Heart left ventricle (tissue), 16 donors: ENCODE measurements at regions not wholly inside any gene's neighbourhood (a gene's known extent, or its start where the extent isn't known, plus 50 kb on each side); places are given as distances from the start of the nearest gene placed in this dataset.
A peak's percentile ranks its signal among the peaks of the same experiment; 100 is the strongest.

Source experiments
- ATAC-seq, 4 donors: fragments of 200-7000 bp; cut with Tn5 transposase; one replicate each; pipeline ENCODE4 v1.9.1; 2020 to 2022; ENCODE audit warnings: moderate library complexity in 4 of 4, mild to moderate bottlenecking in 3 of 4, moderate number of reproducible peaks in 1 of 4
- DNase-seq, 5 donors: peaks; one replicate each; pipeline ENCODE4 v3.0.0-alpha.2; 2020
- H3K27ac ChIP-seq, 12 donors: fragments of 200-600 bp; sonication (generic) in 4 of 12; one replicate each; pipeline versions ENCODE4 v1.5.0 to v1.8.0; 2016 to 2022; ENCODE audit warnings: mild to moderate bottlenecking in 2 of 12
- H3K27me3 ChIP-seq, 9 donors: fragments of 200-600 bp; sonication (generic) in 2 of 9; one replicate each; pipeline versions ENCODE4 v1.5.1 to v1.8.0; 2016 to 2022; ENCODE audit warnings: mild to moderate bottlenecking in 3 of 9
- H3K36me3 ChIP-seq, 9 donors: fragments of 200-600 bp; sonication (generic) in 2 of 9; one replicate each; pipeline versions ENCODE4 v1.5.0 to v1.8.0; 2018 to 2022; ENCODE audit warnings: mild to moderate bottlenecking in 2 of 9
- H3K4me1 ChIP-seq, 12 donors: fragments of 200-600 bp; sonication (generic) in 4 of 12; one replicate each; pipeline versions ENCODE4 v1.5.0 to v1.8.0; 2016 to 2022; ENCODE audit warnings: mild to moderate bottlenecking in 3 of 12
- H3K4me3 ChIP-seq, 12 donors: fragments of 200-600 bp; sonication (generic) in 4 of 12; one replicate each; pipeline versions ENCODE4 v1.5.0 to v1.8.0; 2017 to 2022; ENCODE audit warnings: mild to moderate bottlenecking in 9 of 12, moderate library complexity in 4 of 12
- H3K9me3 ChIP-seq, 12 donors: fragments of 200-600 bp; sonication (generic) in 4 of 12; one replicate each; pipeline versions ENCODE4 v1.5.0 to v1.8.0; 2016 to 2022; ENCODE audit warnings: mild to moderate bottlenecking in 1 of 12
- POLR2A ChIP-seq, 2 donors: fragments of 450-650 bp; IDR thresholded peaks; one replicate each; pipeline ENCODE4 v1.6.1; 2017; ENCODE audit warnings: antibody characterized with exemption in 2 of 2, mild to moderate bottlenecking in 2 of 2, moderate library complexity in 2 of 2
- WGBS, 4 donors: extraction: QIAGEN DNeasy Blood & Tissue Kit in 2 of 4; methylation state at CpG; one replicate each; pipeline versions ENCODE4 v1.1.5 to v1.1.7; 2013 to 2018; 5-methylcytosine and 5-hydroxymethylcytosine counted together
- intact Hi-C, 10 donors: fragments of 100-400 bp; cut with DNase I; formaldehyde crosslinking; loops; one replicate each; pipeline versions ENCODE4 v1.11.1 to v1.14.2; 2022
- TF ChIP-seq, protein P1 (sequence below), 12 donors: fragments of 200-600 bp; sonication (generic) in 4 of 12; IDR thresholded peaks; one replicate each; pipeline versions ENCODE4 v1.5.0 to v1.8.0; 2018 to 2022; ENCODE audit warnings: antibody characterized with exemption in 12 of 12, mild to moderate bottlenecking in 5 of 12
- donor health status: ischemic (EF 13 %, LVEDD 7.1; RV severe dilation, severe dysfunction).
- donor health status: healthy with polysubstance abuse.
- donor health status: DM: no; HTN: yes; CAD: no.
- donor health status: DM: no; HTN: no; CAD: no.
- donor health status: ischemic (EF 25% LVEDD 6.9; RV normal size, moderate dysfunction).
- donor health status: ischemic (EF 25% LVEDD 5.7; RV mildly dilated, moderate dysfunction).
- donor health status: healthy.
- donor health status: DM: yes; HTN: yes; CAD: no.
- donor health status: ischemic (EF 35%, LVEDD 5.7; RV mildly dilated, moderate dysfunction).
- donor health status: nonischemic (EF 11% LVEDD 7.7; RV severe dilation, severe dysfunction).
- donor health status: DM: yes; HTN: yes; CAD: no.
- donor health status: PGD.
- donor health status: ischemic (EF 29% LVEDD 5.4; RV normal size, mild dysfunction).
- donor health status: nonischemic (EF 23%, LVEDD 6.1; RV moderate dilation, normal function).

- Histone ChIP-seq H3K27ac (no peak overlapping the region), H3K9me3 (no peaks in the 10 kb centered on the region), H3K36me3 (no peaks in the 10 kb centered on the region), H3K4me1 (no peaks in the 10 kb centered on the region), H3K27me3 (no peaks in the 10 kb centered on the region), H3K4me3 (no peak overlapping the region)
- ATAC-seq, result no peak
- intact Hi-C loops, result no loop called here
- TF ChIP-seq POLR2A (IDR thresholded peaks at IDR 0.05), result no peak
- TF ChIP-seq, protein P1, sequence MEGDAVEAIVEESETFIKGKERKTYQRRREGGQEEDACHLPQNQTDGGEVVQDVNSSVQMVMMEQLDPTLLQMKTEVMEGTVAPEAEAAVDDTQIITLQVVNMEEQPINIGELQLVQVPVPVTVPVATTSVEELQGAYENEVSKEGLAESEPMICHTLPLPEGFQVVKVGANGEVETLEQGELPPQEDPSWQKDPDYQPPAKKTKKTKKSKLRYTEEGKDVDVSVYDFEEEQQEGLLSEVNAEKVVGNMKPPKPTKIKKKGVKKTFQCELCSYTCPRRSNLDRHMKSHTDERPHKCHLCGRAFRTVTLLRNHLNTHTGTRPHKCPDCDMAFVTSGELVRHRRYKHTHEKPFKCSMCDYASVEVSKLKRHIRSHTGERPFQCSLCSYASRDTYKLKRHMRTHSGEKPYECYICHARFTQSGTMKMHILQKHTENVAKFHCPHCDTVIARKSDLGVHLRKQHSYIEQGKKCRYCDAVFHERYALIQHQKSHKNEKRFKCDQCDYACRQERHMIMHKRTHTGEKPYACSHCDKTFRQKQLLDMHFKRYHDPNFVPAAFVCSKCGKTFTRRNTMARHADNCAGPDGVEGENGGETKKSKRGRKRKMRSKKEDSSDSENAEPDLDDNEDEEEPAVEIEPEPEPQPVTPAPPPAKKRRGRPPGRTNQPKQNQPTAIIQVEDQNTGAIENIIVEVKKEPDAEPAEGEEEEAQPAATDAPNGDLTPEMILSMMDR (IDR thresholded peaks at IDR 0.05), result no peak
- 68 to 85% (median 74%) methylated on average over 1 of the region's 1 CpG for WGBS, 4 donors
- no peak for DNase-seq
Measured at GRCh38 chr10:65765006-65765541, 1160.8 kb upstream of the LRRTM3 start.

GRCh38 chr10:65769828-65770227, 1156.0 kb upstream of the LRRTM3 start:
- H3K9me3 ChIP-seq, result peaks cover 0 to 11% (median 0%) of the 10 kb centered on the region in 12 donors
- H3K4me3 ChIP-seq, result no peak overlapping the region
- WGBS, 4 donors, result 88 to 93% (median 90%) methylated on average over 1 of the region's 1 CpG
- H3K4me1 ChIP-seq, result no peaks in the 10 kb centered on the region
- no peak overlapping the region for H3K27ac ChIP-seq
- TF ChIP-seq, protein P1 (IDR thresholded peaks at IDR 0.05), result no peak
- no peak for TF ChIP-seq POLR2A (IDR thresholded peaks at IDR 0.05)
- ATAC-seq (no peak), DNase-seq (no peak)
- H3K27me3 ChIP-seq, result no peaks in the 10 kb centered on the region
- no peaks in the 10 kb centered on the region for H3K36me3 ChIP-seq
- intact Hi-C loops, result no loop called here

DNA sequence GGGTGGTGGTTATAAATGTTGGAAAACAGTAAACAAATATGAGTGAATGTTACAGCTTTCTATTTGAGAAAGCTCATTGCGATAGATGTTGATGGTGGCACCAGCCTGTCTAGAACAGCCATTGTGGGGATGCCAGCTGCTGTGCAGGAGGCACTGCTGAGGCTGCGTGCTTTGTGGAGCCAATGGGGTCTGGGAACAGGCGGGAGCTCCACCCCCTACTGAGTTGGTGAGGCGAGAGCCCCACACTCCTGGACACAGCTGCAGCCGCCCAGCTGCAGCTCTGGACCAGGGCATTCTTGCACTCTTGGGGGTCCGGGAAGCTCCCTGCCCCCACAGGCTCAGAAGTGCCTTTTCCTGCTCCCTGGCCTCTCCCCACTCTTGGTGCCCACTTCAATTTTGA, 1147.1 kb upstream of the LRRTM3 start:
- no peak overlapping the region for H3K4me3 ChIP-seq
- DNase-seq, result no peak
- H3K27ac ChIP-seq, result no peak overlapping the region
- no peaks in the 10 kb centered on the region for H3K9me3 ChIP-seq
- no peaks in the 10 kb centered on the region for H3K36me3 ChIP-seq
- no peak for TF ChIP-seq POLR2A (IDR thresholded peaks at IDR 0.05)
- TF ChIP-seq, protein P1 (IDR thresholded peaks at IDR 0.05), result no peak
- 89 to 97% (median 94%) methylated on average over 3 to 6 of the region's 6 CpGs for WGBS, 4 donors
- no peaks in the 10 kb centered on the region for H3K27me3 ChIP-seq
- intact Hi-C loops, result no loop called here
- no peak for ATAC-seq
- H3K4me1 ChIP-seq, result no peaks in the 10 kb centered on the region

DNA sequence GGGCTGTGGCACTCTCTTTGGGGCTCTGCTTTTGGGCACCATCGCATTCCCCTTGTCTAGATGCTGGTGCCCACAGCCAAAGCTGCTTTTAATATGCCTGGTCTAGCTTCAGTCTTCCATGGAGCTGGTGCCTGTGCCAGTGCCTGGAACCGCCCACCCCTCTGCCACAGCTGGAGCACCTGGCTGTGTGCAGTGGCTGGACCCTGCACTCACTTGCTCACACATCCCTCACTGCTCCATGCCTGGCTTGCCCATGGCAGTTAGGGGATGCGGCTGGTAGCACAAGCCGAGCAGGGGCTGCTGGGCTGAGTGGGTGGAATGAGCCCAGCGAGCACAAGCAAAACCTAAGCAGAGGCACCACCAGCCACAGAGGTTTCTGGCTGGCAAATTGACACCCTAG, 1145.9 kb upstream of the LRRTM3 start:
- Histone ChIP-seq H3K4me3 (no peak overlapping the region), H3K27me3 (no peaks in the 10 kb centered on the region), H3K9me3 (no peaks in the 10 kb centered on the region), H3K27ac (no peak overlapping the region), H3K36me3 (no peaks in the 10 kb centered on the region), H3K4me1 (no peaks in the 10 kb centered on the region)
- 88 to 97% (median 96%) methylated on average over 3 to 5 of the region's 5 CpGs for WGBS, 4 donors
- no peak for DNase-seq
- peak in 1 of 4 donors; percentile 22 for ATAC-seq
- intact Hi-C loops, result no loop called here
- TF ChIP-seq, protein P1 (IDR thresholded peaks at IDR 0.05), result no peak
- TF ChIP-seq POLR2A (IDR thresholded peaks at IDR 0.05), result no peak
